AG08395 (cell line): ENCODE measurements at regions not wholly inside any gene's neighbourhood (a gene's known extent, or its start where the extent isn't known, plus 50 kb on each side); places are given as distances from the start of the nearest gene placed in this dataset.
"Not testable (repeated sequence)": the region's sequence is repeated elsewhere in the genome, so short reads cannot be mapped to it uniquely, and the experiment has no call there.

ENCODE experiments used
- DNase-seq: peaks from one replicate; pipeline ENCODE4 v3.0.0; 2012; ENCODE audit warnings: mixed read lengths, low spot score

DNA sequence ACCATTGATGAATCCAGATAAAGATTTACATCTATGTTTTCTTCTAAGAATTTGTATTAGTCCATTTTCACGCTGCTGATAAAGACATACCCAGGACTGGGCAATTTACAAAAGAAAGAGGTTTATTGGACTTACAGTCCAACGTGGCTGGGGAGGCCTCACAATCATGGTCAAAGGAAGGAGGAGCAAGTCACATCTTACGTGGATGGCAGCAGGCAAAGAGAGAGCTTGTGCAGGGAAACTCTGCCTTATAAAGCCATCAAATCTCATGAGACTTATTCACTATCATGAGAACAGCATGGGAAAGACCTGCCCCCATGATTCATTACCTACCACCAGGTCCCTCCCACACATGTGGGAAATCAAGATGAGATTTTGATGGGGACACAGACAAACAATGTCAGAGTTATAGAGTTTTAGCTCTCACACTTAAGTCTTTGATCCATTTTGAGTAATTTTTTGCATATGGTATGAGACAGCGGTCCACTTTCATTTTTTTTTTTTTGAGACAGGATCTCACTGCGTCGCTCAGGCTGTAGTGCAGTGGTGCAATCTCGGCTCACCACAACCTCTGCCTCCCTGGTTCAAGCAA lies 53.5 kb upstream of the JADE2 start:
- not testable (repeated sequence) for DNase-seq

DNA sequence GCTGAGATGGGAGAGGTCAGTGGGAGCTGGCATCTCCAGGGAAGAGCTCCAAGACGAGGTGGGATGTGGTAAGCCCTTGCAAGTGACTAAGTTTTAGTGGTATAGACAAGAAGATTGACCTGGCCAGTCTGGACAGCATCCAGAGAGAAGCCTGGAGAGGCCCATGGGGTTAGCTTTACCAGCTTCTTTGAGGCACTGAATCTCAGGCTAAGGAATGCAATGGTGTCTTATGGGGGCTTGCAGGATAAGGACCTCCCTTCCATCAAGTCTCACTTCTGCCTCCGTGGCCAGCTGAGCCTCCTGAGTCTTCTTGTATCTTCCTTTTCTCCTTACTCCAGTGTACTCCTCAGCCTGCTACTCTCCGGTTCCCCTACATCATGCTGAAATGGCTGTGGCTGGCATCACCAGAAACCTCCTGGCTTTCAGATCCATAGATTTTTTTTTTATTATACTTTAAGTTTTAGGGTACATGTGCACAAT lies 56.5 kb upstream of the JADE2 start:
- DNase-seq: no peak

DNA sequence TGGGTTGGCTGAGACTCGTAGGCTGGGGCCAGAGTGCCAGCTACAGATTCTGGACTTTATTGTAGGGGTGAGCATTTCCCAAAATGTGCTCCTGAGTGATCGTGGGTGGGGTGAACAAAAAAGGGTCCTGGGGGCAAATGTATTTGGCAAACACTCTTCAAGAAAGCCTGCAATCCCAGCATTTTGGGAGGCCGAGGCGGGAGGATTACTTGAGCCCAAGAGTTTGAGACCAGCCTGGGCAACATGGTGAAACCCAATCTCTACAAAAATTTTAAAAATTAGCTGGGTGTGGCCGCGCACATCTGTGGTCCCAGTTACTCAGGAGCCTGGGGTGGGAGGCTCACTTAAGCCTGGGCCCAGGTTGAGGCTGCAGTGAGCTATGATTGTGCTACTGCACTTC lies 55.5 kb upstream of the CDKN2AIPNL start:
- no peak for DNase-seq

DNA sequence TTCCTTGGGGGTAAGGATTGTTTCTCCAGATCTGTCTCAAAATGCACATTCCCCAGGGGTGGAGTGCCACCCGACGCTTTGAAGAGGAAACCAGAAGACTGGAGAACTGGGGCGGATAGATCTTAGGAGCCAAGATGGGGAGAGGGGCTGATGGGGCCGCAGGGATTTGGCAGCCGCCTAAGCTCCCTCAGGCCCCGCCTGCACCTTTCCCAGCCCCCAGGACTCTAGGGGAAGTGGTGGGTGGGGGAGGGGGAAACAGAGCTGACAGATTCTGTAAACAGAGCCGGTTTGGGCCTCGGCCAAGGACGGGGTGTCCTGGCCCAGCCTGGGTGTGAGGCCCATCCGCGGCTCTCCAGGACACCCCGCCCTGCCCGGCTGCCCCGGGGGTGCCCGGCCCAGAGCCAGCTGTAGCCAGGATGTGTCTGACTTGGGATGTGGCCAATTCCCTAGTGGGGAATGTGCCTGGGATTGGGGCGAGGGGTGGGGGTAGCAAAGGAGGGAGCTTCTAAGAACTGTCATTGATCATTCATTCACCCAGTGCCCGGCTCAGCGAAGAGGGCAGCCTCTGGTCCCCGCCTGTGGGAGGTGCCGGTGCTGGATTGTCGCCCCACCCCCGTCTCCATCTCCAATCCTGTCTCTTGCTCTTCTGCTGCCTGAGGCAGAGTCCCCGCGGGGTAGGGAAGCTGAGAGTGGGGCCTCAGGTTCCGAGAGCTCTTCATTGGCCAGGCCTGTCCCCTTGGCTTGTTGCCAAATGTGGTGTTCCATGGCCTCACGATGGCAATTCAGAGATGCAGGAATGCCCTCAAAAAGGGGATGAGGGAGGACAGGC lies 54.8 kb upstream of the CDKN2AIPNL start:
- DNase-seq: peak; percentile 79

DNA sequence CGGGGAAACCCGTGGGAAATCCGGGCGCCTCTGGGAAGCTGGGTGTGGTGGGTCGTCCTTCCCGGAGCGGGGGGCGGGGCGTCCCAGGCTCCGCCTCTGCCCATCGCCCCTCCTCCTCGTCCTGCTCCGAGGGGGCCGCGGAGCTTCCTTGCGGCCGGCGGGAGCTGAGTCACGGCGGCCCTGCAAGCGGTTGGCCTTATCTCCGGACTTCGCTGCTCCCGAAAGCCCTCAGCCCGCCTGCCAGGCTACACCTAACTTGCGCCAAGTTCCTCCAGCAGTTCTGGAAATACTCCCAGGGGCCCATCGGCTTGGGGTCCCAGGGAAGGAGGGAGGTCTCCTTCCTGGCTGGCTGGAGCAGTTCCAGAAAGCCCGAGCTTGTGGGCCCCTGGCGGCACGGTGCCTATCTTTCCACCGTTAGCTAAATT lies 54.1 kb upstream of the CDKN2AIPNL start:
- DNase-seq: peak; percentile 95

DNA sequence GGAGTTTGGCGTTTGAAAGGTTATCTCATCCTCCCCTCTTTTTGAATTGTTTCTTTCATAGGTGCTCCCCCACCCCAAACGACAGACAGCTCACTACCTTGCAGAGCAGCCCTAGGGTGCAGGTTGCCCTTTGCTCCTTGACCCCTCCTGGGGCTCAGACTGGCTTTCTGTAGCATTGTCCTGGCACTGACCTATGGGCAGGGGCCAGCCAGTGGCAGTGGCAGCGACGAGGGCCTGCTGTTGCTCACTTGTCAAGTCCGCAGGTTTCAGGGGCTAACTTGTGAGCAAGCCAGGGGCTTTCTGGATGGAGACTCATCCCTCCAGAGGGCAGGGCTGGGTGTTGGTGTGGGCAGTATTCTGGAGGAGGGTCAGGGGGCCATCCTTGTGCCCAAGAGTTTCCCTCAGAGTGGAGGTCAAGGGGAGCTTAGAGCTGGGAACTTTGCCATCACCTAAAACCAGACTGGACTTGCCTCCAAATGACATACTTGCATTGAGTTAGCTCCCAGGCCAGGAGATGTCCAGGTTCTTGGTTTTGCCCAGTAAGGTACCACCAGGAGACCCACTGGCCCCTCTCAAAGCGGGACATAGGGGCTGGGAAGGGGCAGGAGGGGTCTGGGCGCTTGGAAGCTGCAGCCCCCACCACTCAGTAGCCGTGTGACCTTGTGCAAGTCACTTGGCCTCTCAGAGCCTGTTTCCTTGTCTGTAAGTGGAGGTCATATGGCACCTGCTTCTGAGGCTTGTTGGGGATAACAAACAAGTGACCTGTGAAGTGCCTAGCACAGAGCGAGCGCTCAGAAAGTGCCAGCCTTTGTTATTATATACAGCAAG lies 53.5 kb upstream of the CDKN2AIPNL start:
- no peak for DNase-seq

DNA sequence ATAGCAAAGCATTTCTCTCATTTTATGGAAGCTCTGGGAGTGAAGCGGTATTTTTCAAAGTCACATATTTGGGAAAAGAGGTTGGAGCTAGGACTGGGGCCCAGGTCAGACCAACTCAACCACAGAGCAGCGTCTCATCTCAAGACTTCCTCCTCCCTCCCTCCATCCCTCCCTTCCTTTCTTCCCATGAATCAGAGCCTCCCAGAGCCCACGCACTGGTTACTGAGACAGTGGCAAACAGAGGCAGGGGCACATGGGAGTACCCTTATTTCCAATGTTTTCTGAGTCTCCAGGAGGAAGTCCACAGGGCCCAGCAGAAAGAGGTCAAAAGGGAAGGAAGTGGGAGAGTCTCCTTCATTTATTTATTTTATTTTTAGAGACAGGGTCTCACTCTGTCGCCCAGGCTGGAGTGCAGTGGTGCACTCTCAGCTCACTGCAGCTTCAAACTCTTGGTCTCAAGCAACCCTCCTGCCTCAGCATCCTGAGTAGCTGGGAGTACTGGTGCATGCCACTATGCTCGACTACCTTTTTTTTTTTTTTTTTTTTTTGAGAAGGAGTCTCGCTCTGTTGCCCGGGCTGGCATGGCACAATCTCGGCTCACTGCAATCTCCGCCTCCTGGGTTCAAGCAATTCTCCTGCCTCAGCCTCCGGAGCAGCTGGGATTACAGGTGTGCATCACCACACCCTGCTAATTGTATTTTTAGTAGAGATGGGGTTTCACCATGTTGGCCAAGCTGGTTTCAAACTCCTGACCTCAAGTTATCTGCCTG lies 52.5 kb upstream of the CDKN2AIPNL start:
- DNase-seq: no peak

DNA sequence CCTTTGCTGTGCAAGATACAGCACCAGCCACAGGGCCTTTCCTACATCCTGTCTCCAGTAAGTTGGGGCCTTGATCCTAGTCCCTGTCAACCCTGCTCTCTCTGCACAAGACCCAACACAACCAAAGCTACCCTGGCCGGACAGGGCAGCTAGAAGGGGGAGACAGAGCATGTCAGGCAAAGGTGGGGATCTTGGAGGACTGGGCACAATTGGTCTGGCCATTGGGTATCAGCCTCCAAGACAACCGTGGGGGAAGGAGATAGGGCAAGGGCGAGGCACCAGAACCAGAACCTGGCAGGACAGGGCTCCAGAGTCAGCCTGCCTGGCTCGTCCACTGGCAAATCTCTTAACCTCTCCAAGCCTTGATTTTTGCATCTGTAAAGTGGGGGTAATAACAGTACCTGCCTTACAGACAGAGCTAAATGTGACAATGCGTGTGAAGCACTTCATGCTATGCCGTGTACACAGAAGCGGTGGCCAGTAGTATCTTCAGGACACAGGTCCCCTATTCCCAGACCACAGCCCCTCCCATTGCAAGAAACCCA lies 51.6 kb upstream of the CDKN2AIPNL start:
- DNase-seq: no peak

DNA sequence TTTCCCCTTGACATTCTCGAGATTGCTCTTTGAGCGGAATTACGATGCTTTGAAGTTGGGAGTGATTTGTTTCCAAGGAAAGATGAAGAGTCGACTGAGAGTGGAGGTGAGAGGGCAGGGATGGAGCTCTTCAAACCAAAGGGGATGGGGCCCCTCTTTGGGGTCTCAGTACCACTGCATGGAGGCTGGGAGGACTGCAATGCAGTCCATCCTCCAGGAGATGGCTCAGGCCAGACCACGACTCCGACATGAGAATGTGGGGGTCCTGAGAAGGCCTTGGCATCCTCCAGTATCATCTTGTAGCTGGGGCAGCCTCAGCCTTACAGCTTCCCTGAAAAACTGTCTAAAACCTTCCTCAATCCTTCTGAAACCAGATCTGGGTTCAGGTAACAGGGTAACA lies 51.1 kb upstream of the CDKN2AIPNL start:
- DNase-seq: no peak

DNA sequence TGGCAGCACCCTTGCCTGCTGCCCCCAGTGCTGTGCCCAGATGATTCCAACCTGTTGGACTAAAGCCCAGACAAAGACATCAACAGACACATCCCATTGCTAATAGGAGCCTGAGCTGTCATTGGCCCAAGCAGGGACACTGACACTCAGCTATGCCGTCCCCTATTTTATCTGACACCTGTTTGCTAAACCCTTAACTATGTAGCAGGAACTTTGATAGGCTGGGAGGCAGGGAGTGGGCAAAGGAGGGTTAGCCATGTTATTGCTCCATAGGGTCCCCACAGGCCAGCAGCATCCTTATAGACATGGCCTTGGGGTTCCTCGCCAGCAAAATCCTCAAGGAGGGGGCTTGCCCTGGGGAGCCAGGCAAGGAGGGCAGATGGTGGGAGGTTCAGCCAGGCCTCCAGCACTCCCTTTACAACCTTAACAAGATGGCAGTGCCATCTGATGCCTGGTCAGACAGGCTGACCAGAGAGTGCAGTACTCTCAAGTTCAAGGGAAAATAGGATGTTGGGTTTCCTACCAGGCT lies 50.4 kb upstream of the CDKN2AIPNL start:
- DNase-seq: no peak
